H1 (cell line): ENCODE measurements at regions not wholly inside any gene's neighbourhood (a gene's known extent, or its start where the extent isn't known, plus 50 kb on each side); places are given as distances from the start of the nearest gene placed in this dataset.

ENCODE experiments used
- CEBPB ChIP-seq: IDR thresholded peaks from 2 replicates; pipeline ENCODE4 v1.6.1; 2012; ENCODE audit warnings: low read depth, low read length
- CTCF ChIP-seq, 3 experiments: IDR thresholded peaks; 1 replicate in 2 of 3; 2 replicates in 1 of 3; pipeline versions ENCODE4 v1.5.1 to v1.6.1; 2011; ENCODE audit warnings: low read length in 3 of 3, mild to moderate bottlenecking in 3 of 3, inconsistent platforms in 2 of 3, low read depth in 1 of 3, moderate library complexity in 1 of 3; ENCODE audit not compliant: insufficient read depth in 1 of 3; ENCODE audit errors: control extremely low read depth in 1 of 3
- EP300 ChIP-seq, 2 experiments: IDR thresholded peaks; 1 replicate in 1 of 2; 2 replicates in 1 of 2; pipeline ENCODE4 v1.6.1; 2011 to 2012; ENCODE audit warnings: low read depth in 2 of 2, low read length in 2 of 2, mild to moderate bottlenecking in 2 of 2, borderline replicate concordance in 1 of 2, inconsistent platforms in 1 of 2, moderate library complexity in 1 of 2
- PHF8 ChIP-seq: fragments of 200-600 bp; sonication (generic); conservative IDR thresholded peaks from 2 replicates; pipeline ENCODE4 v1.7.1; 2012; ENCODE audit warnings: low read depth, mild to moderate bottlenecking, inconsistent platforms, low read length, moderate library complexity
- POLR2A ChIP-seq, 2 experiments: IDR thresholded peaks; 1 replicate in 1 of 2; 2 replicates in 1 of 2; pipeline ENCODE4 v1.6.1; 2011; ENCODE audit warnings: low read depth in 2 of 2, low read length in 2 of 2, mild to moderate bottlenecking in 2 of 2; ENCODE audit errors: control extremely low read depth in 1 of 2
- RAD21 ChIP-seq, 2 experiments: IDR thresholded peaks in 1 of 2; conservative IDR thresholded peaks in 1 of 2; 2 replicates each; pipeline ENCODE4 v1.6.1; 2011; ENCODE audit warnings: low read depth in 2 of 2, low read length in 2 of 2, improper control_type of control experiment in 1 of 2, inconsistent platforms in 1 of 2, mild to moderate bottlenecking in 1 of 2, moderate library complexity in 1 of 2
- YY1 ChIP-seq: IDR thresholded peaks from 2 replicates; pipeline ENCODE4 v1.6.1; 2011; ENCODE audit warnings: low read depth, mild to moderate bottlenecking, low read length

GRCh38 chr16:49019081-49019633 lies 262.5 kb downstream of the CBLN1 start:
- no peak for TF ChIP-seq POLR2A (IDR thresholded peaks at IDR 0.05; ENCODE audit: control extremely low read depth in 1 of 2, low read depth in 2 of 2, low read length in 2 of 2)
- no peak for TF ChIP-seq EP300 (IDR thresholded peaks at IDR 0.05; ENCODE audit: borderline replicate concordance in 1 of 2, low read depth in 2 of 2, low read length in 2 of 2)
- TF ChIP-seq PHF8: no peak
- no peak for TF ChIP-seq CTCF (IDR thresholded peaks at IDR 0.05; ENCODE audit: control extremely low read depth in 1 of 3, insufficient read depth in 1 of 3, low read depth in 1 of 3, low read length in 3 of 3)
- no peak for TF ChIP-seq CEBPB
- no peak for TF ChIP-seq RAD21 (IDR thresholded peaks at IDR 0.05 in 1 of 2, conservative IDR thresholded peaks at IDR 0.05 in 1 of 2; ENCODE audit: low read depth in 2 of 2, low read length in 2 of 2)
- TF ChIP-seq YY1: no peak
